Neural progenitor cell (in vitro differentiated cells): ENCODE measurements at regions not wholly inside any gene's neighbourhood (a gene's known extent, or its start where the extent isn't known, plus 50 kb on each side); places are given as distances from the start of the nearest gene placed in this dataset.

Experiments used
- DNase-seq: peaks from one replicate; pipeline ENCODE4 v3.0.0-alpha.2; 2016; ENCODE audit warnings: low spot score
- H2AFZ ChIP-seq: fragments of 200-600 bp; sonication (generic); replicated peaks from 2 replicates; pipeline ENCODE4 v1.6.1; 2016; ENCODE audit warnings: antibody characterized with exemption
- H3F3A ChIP-seq: fragments of 200-600 bp; sonication (generic); 2 replicates; pipeline ENCODE4 v1.6.1; 2016; ENCODE audit warnings: antibody characterized with exemption, low read depth
- H3K27ac ChIP-seq: fragments of 200-600 bp; sonication (generic); 2 replicates; pipeline ENCODE4 v1.5.1; 2016; ENCODE audit warnings: mild to moderate bottlenecking
- H3K27me3 ChIP-seq: fragments of 200-600 bp; sonication (generic); 2 replicates; pipeline ENCODE4 v1.6.1; 2016; ENCODE audit warnings: mild to moderate bottlenecking, moderate library complexity
- H3K36me3 ChIP-seq: fragments of 200-600 bp; sonication (generic); 2 replicates; pipeline ENCODE4 v1.5.1; 2016
- H3K4me1 ChIP-seq: fragments of 200-600 bp; sonication (generic); 2 replicates; pipeline ENCODE4 v1.6.1; 2016; ENCODE audit warnings: mixed run types
- H3K4me2 ChIP-seq: fragments of 200-600 bp; sonication (generic); 2 replicates; pipeline ENCODE4 v1.6.1; 2016
- H3K4me3 ChIP-seq: fragments of 200-600 bp; sonication (generic); 2 replicates; pipeline ENCODE4 v1.5.1; 2016
- H3K79me2 ChIP-seq: fragments of 200-600 bp; sonication (generic); 2 replicates; pipeline ENCODE4 v1.6.1; 2016; ENCODE audit warnings: low read depth
- H3K9ac ChIP-seq: fragments of 200-600 bp; sonication (generic); 2 replicates; pipeline ENCODE4 v1.6.1; 2016
- H3K9me3 ChIP-seq: fragments of 200-600 bp; sonication (generic); 2 replicates; pipeline ENCODE4 v1.5.1; 2016; ENCODE audit warnings: low read depth
- H4K20me1 ChIP-seq: fragments of 200-600 bp; sonication (generic); 2 replicates; pipeline ENCODE4 v1.6.1; 2016; ENCODE audit warnings: low read depth
- H3K27ac Mint-ChIP-seq: 3 replicates; pipeline ENCODE4 v1.8.0; 2021; ENCODE audit warnings: mixed read lengths
- H3K27me3 Mint-ChIP-seq: 2 replicates; pipeline ENCODE4 v1.8.0; 2022; ENCODE audit warnings: low read depth, mild to moderate bottlenecking, inconsistent platforms, moderate library complexity, mixed read lengths; ENCODE audit not compliant: insufficient read depth
- H3K36me3 Mint-ChIP-seq: 3 replicates; pipeline ENCODE4 v1.8.0; 2021; ENCODE audit warnings: mixed read lengths
- H3K4me1 Mint-ChIP-seq: 3 replicates; pipeline ENCODE4 v1.8.0; 2021; ENCODE audit warnings: mixed read lengths
- H3K4me3 Mint-ChIP-seq: 3 replicates; pipeline ENCODE4 v1.8.0; 2021; ENCODE audit warnings: mild to moderate bottlenecking, moderate library complexity, mixed read lengths
- H3K9me3 Mint-ChIP-seq: 3 replicates; pipeline ENCODE4 v1.8.0; 2020; ENCODE audit warnings: mixed read lengths
- CTCF ChIP-seq: fragments of 200-600 bp; sonication (generic); IDR thresholded peaks from 2 replicates; pipeline ENCODE4 v1.5.1; 2017; ENCODE audit warnings: antibody characterized with exemption, mild to moderate bottlenecking
- EZH2 ChIP-seq: fragments of 200-600 bp; sonication (generic); IDR thresholded peaks from 2 replicates; pipeline ENCODE4 v1.6.1; 2017; ENCODE audit warnings: antibody characterized with exemption, mild to moderate bottlenecking, moderate library complexity
- EZH2phosphoT487 ChIP-seq: fragments of 200-600 bp; sonication (generic); IDR thresholded peaks from 2 replicates; pipeline ENCODE4 v1.6.1; 2017; ENCODE audit warnings: antibody characterized with exemption

GRCh38 chr4:180190382-180190781 is 2052.8 kb upstream of the TENM3 start:
- Histone ChIP-seq H4K20me1 (no peaks in the 10 kb centered on the region), H3K4me2 (no peak overlapping the region), H2AFZ (no peak overlapping the region), H3K36me3 (no peaks in the 10 kb centered on the region), H3K4me3 (no peak overlapping the region), H3K4me1 (no peaks in the 10 kb centered on the region), H3K27me3 (no peaks in the 10 kb centered on the region), H3K79me2 (no peaks in the 10 kb centered on the region), H3K27ac (no peak overlapping the region), H3K9me3 (no peaks in the 10 kb centered on the region), H3K9ac (no peak overlapping the region), H3F3A (no peaks in the 10 kb centered on the region)
- H3K4me3 Mint-ChIP-seq = no peak overlapping the region
- TF ChIP-seq CTCF = no peak
- TF ChIP-seq EZH2 = no peak
- TF ChIP-seq EZH2phosphoT487 = no peak
- no peaks in the 10 kb centered on the region for H3K4me1 Mint-ChIP-seq
- H3K27ac Mint-ChIP-seq = no peak overlapping the region
- H3K36me3 Mint-ChIP-seq = no peaks in the 10 kb centered on the region
- no peaks in the 10 kb centered on the region for H3K27me3 Mint-ChIP-seq
- DNase-seq = no peak
- no peaks in the 10 kb centered on the region for H3K9me3 Mint-ChIP-seq

GRCh38 chr4:180197471-180197870 is 2045.7 kb upstream of the TENM3 start:
- H2AFZ ChIP-seq = no peak overlapping the region
- Mint-ChIP-seq H3K9me3 (no peaks in the 10 kb centered on the region), H3K36me3 (no peaks in the 10 kb centered on the region), H3K4me3 (no peak overlapping the region), H3K27me3 (no peaks in the 10 kb centered on the region), H3K27ac (no peak overlapping the region), H3K4me1 (no peaks in the 10 kb centered on the region)
- no peaks in the 10 kb centered on the region for H3F3A ChIP-seq
- no peak overlapping the region for H3K9ac ChIP-seq
- H3K79me2 ChIP-seq = no peaks in the 10 kb centered on the region
- H3K36me3 ChIP-seq = no peaks in the 10 kb centered on the region
- H3K27ac ChIP-seq = no peak overlapping the region
- H3K9me3 ChIP-seq = no peaks in the 10 kb centered on the region
- no peaks in the 10 kb centered on the region for H3K4me1 ChIP-seq
- H3K27me3 ChIP-seq = no peaks in the 10 kb centered on the region
- no peak for DNase-seq
- no peaks in the 10 kb centered on the region for H4K20me1 ChIP-seq
- H3K4me2 ChIP-seq = no peak overlapping the region
- TF ChIP-seq EZH2 (no peak), EZH2phosphoT487 (no peak), CTCF (no peak)
- H3K4me3 ChIP-seq = no peak overlapping the region

- no peak overlapping the region for H3K4me3 ChIP-seq
These were observed 2039.9 kb upstream of the TENM3 start for GRCh38 chr4:180203349-180203748.

More at GRCh38 chr4:180203349-180203748, 2039.9 kb upstream of the TENM3 start:
- Histone ChIP-seq H3K9me3 (no peaks in the 10 kb centered on the region), H3K79me2 (no peaks in the 10 kb centered on the region), H3K4me2 (no peak overlapping the region), H3K27ac (no peak overlapping the region), H3K27me3 (no peaks in the 10 kb centered on the region), H3K36me3 (no peaks in the 10 kb centered on the region), H3F3A (no peaks in the 10 kb centered on the region), H3K4me1 (no peaks in the 10 kb centered on the region), H3K9ac (no peak overlapping the region), H2AFZ (no peak overlapping the region), H4K20me1 (no peaks in the 10 kb centered on the region)
- Mint-ChIP-seq H3K4me3 (no peak overlapping the region), H3K36me3 (no peaks in the 10 kb centered on the region), H3K9me3 (no peaks in the 10 kb centered on the region), H3K27ac (no peak overlapping the region), H3K27me3 (no peaks in the 10 kb centered on the region), H3K4me1 (no peaks in the 10 kb centered on the region)
- no peak for TF ChIP-seq EZH2
- no peak for TF ChIP-seq CTCF
- no peak for TF ChIP-seq EZH2phosphoT487
- DNase-seq = no peak
